ENCODE measurements at regions not wholly inside any gene's neighbourhood (a gene's known extent, or its start where the extent isn't known, plus 50 kb on each side); places are given as distances from the start of the nearest gene placed in this dataset.

DNA sequence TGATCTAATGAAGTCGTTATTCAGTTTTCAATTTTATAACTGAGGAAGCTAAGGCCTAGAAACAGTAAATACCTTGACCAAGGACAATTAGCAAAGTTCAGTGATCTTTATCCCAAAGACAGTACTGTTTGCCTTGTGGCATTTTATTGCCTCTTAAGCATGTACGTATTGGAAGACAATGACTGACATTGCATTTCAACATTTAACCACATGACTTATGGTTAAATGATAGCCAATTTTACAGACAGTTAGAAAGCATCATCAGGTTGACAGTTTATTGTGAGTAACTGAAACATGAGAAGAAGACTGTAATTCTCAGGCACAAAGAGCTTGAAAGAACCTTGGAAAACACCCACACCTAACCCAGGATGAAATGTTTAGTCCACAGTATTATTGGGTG is 390.8 kb upstream of the ZNF385D start:
- Histone ChIP-seq H4K20me1 (ENCODE audit: insufficient read depth, low read length) (no peaks in the 10 kb centered on the region), H3K79me2 (ENCODE audit: insufficient read depth, low read length) (no peaks in the 10 kb centered on the region), H2AFZ (ENCODE audit: low read length) (no peak overlapping the region), H3K4me2 (ENCODE audit: low read depth, low read length) (no peak overlapping the region), H3K9me3 (ENCODE audit: low read length) (no peaks in the 10 kb centered on the region), H3K36me3 (replicated peaks in 1 of 2; ENCODE audit: control insufficient read depth in 1 of 2, insufficient read depth in 2 of 2, low read length in 2 of 2) (no peaks in the 10 kb centered on the region), H3K4me3 (replicated peaks in 1 of 3; ENCODE audit: insufficient read depth in 1 of 3, low read depth in 2 of 3, low read length in 3 of 3) (no peak overlapping the region), H3K27me3 (ENCODE audit: control insufficient read depth in 1 of 2, insufficient read depth in 2 of 2, low read length in 2 of 2) (no peaks in the 10 kb centered on the region), H3K27ac (ENCODE audit: extremely low read length, insufficient read depth, low read length) (no peak overlapping the region), H3K9ac (ENCODE audit: insufficient read depth, low read depth, low read length) (no peak overlapping the region), H3K4me1 (ENCODE audit: insufficient read depth, low read length) (no peaks in the 10 kb centered on the region)
- TF ChIP-seq ZNF430 (CRISPR knock-in tag; IDR thresholded peaks at IDR 0.05) (no peak), TAF1 (CRISPR knock-in tag; IDR thresholded peaks at IDR 0.05) (no peak), ZBTB7B (CRISPR knock-in tag; IDR thresholded peaks at IDR 0.05) (no peak), ZNF33A (CRISPR knock-in tag; IDR thresholded peaks at IDR 0.05; ENCODE audit: borderline replicate concordance) (no peak), SUZ12 (IDR thresholded peaks at IDR 0.05; ENCODE audit: low read depth, low read length) (no peak), GTF2F1 (IDR thresholded peaks at IDR 0.05; ENCODE audit: low read length) (no peak), ZMAT3 (CRISPR knock-in tag; conservative IDR thresholded peaks at IDR 0.05) (no peak), MYNN (CRISPR knock-in tag; IDR thresholded peaks at IDR 0.05; ENCODE audit: low read depth) (no peak), ZNF761 (CRISPR knock-in tag; conservative IDR thresholded peaks at IDR 0.05) (no peak), MYC (CRISPR knock-in tag; IDR thresholded peaks at IDR 0.05; ENCODE audit: borderline replicate concordance) (no peak), ZNF713 (CRISPR knock-in tag; IDR thresholded peaks at IDR 0.05) (no peak)
- TF ChIP-seq, protein P1, sequence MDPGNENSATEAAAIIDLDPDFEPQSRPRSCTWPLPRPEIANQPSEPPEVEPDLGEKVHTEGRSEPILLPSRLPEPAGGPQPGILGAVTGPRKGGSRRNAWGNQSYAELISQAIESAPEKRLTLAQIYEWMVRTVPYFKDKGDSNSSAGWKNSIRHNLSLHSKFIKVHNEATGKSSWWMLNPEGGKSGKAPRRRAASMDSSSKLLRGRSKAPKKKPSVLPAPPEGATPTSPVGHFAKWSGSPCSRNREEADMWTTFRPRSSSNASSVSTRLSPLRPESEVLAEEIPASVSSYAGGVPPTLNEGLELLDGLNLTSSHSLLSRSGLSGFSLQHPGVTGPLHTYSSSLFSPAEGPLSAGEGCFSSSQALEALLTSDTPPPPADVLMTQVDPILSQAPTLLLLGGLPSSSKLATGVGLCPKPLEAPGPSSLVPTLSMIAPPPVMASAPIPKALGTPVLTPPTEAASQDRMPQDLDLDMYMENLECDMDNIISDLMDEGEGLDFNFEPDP (CRISPR knock-in tag; conservative IDR thresholded peaks at IDR 0.05), result no peak
- TF ChIP-seq, protein P2, sequence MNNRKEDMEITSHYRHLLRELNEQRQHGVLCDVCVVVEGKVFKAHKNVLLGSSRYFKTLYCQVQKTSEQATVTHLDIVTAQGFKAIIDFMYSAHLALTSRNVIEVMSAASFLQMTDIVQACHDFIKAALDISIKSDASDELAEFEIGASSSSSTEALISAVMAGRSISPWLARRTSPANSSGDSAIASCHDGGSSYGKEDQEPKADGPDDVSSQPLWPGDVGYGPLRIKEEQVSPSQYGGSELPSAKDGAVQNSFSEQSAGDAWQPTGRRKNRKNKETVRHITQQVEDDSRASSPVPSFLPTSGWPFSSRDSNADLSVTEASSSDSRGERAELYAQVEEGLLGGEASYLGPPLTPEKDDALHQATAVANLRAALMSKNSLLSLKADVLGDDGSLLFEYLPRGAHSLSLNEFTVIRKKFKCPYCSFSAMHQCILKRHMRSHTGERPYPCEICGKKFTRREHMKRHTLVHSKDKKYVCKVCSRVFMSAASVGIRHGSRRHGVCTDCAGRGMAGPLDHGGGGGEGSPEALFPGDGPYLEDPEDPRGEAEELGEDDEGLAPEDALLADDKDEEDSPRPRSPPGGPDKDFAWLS (CRISPR knock-in tag; IDR thresholded peaks at IDR 0.05; ENCODE audit: borderline replicate concordance), result no peak
- TF ChIP-seq, protein P3, sequence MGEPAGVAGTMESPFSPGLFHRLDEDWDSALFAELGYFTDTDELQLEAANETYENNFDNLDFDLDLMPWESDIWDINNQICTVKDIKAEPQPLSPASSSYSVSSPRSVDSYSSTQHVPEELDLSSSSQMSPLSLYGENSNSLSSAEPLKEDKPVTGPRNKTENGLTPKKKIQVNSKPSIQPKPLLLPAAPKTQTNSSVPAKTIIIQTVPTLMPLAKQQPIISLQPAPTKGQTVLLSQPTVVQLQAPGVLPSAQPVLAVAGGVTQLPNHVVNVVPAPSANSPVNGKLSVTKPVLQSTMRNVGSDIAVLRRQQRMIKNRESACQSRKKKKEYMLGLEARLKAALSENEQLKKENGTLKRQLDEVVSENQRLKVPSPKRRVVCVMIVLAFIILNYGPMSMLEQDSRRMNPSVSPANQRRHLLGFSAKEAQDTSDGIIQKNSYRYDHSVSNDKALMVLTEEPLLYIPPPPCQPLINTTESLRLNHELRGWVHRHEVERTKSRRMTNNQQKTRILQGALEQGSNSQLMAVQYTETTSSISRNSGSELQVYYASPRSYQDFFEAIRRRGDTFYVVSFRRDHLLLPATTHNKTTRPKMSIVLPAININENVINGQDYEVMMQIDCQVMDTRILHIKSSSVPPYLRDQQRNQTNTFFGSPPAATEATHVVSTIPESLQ (CRISPR knock-in tag; conservative IDR thresholded peaks at IDR 0.05), result no peak
- TF ChIP-seq, protein P4, sequence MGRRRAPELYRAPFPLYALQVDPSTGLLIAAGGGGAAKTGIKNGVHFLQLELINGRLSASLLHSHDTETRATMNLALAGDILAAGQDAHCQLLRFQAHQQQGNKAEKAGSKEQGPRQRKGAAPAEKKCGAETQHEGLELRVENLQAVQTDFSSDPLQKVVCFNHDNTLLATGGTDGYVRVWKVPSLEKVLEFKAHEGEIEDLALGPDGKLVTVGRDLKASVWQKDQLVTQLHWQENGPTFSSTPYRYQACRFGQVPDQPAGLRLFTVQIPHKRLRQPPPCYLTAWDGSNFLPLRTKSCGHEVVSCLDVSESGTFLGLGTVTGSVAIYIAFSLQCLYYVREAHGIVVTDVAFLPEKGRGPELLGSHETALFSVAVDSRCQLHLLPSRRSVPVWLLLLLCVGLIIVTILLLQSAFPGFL (CRISPR knock-in tag; IDR thresholded peaks at IDR 0.05), result no peak
- TF ChIP-seq, protein P5, sequence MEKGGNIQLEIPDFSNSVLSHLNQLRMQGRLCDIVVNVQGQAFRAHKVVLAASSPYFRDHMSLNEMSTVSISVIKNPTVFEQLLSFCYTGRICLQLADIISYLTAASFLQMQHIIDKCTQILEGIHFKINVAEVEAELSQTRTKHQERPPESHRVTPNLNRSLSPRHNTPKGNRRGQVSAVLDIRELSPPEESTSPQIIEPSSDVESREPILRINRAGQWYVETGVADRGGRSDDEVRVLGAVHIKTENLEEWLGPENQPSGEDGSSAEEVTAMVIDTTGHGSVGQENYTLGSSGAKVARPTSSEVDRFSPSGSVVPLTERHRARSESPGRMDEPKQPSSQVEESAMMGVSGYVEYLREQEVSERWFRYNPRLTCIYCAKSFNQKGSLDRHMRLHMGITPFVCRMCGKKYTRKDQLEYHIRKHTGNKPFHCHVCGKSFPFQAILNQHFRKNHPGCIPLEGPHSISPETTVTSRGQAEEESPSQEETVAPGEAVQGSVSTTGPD (CRISPR knock-in tag; IDR thresholded peaks at IDR 0.05), result no peak
- in situ Hi-C loops (cut with HindIII; ENCODE audit: extremely low pct_ligation_motif_present, low pct_unique_long_range_greater_than_20kb) (no loop called here), intact Hi-C loops (cut with micrococcal nuclease; ENCODE audit: unreplicated experiment) (no loop called here)
- DNase-seq (ENCODE audit: low spot score) (no peak), FAIRE-seq (no peak), ATAC-seq (no peak)
- POLR2A ChIA-PET, result no interaction called here
- no TSS peak for BruUV-seq (replicated peaks)
- 3% methylated on average over 2 of the region's 2 CpGs for WGBS (ENCODE audit: low lambda C conversion rate)
- CTCF ChIA-PET (ENCODE audit: low intra/inter-chr PET ratio, low total read pairs), result no interaction called here

Data from HepG2 (cell line).